Fibroblast of mammary gland (primary cell): ENCODE measurements at regions not wholly inside any gene's neighbourhood (a gene's known extent, or its start where the extent isn't known, plus 50 kb on each side); places are given as distances from the start of the nearest gene placed in this dataset.

Experiments
- DNase-seq: peaks from one replicate; pipeline ENCODE4 v3.0.0-alpha.2; 2010; ENCODE audit warnings: low read depth
- H3K4me3 ChIP-seq: 2 replicates; pipeline ENCODE4 v1.5.1; 2011; ENCODE audit warnings: low read depth, mild to moderate bottlenecking, low read length, moderate library complexity; ENCODE audit not compliant: control insufficient read depth
- TF ChIP-seq, protein P1 (sequence below): conservative IDR thresholded peaks from 2 replicates; pipeline ENCODE4 v1.5.1; 2011; ENCODE audit warnings: low read depth, low read length, inconsistent platforms; ENCODE audit not compliant: control insufficient read depth, insufficient read depth

- TF ChIP-seq, protein P1, sequence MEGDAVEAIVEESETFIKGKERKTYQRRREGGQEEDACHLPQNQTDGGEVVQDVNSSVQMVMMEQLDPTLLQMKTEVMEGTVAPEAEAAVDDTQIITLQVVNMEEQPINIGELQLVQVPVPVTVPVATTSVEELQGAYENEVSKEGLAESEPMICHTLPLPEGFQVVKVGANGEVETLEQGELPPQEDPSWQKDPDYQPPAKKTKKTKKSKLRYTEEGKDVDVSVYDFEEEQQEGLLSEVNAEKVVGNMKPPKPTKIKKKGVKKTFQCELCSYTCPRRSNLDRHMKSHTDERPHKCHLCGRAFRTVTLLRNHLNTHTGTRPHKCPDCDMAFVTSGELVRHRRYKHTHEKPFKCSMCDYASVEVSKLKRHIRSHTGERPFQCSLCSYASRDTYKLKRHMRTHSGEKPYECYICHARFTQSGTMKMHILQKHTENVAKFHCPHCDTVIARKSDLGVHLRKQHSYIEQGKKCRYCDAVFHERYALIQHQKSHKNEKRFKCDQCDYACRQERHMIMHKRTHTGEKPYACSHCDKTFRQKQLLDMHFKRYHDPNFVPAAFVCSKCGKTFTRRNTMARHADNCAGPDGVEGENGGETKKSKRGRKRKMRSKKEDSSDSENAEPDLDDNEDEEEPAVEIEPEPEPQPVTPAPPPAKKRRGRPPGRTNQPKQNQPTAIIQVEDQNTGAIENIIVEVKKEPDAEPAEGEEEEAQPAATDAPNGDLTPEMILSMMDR: no peak
- no peak for DNase-seq
- no peak overlapping the region for H3K4me3 ChIP-seq
Observed at GRCh38 chr4:56191534-56191933, 195.8 kb downstream of the AASDH start.

GRCh38 chr4:56187688-56188087 lies 199.6 kb downstream of the AASDH start:
- H3K4me3 ChIP-seq: no peak overlapping the region
- DNase-seq: no peak
- TF ChIP-seq, protein P1: no peak

- DNase-seq: no peak
- TF ChIP-seq, protein P1: no peak
- no peak overlapping the region for H3K4me3 ChIP-seq
Observed at GRCh38 chr4:56186808-56187523, 200.3 kb downstream of the AASDH start.

DNA sequence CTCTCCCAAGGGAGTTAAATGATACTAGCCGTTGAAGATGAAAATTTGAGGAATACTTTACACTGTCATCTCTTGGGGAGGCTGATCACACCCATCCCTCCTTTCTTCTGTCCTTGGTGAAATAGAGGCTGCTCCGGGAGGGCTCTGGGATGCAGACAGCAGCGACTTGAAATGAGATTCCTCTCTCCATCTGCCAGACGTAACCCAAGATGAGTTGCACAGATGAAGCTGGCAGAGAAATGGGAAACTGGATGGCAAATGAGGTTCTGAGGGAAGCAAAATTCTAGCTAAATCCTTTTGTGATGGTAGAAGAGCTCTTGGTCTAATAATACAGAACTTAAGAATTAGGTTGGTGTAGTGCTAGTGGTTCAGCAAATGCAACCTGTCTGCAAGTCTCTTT lies 201.4 kb downstream of the AASDH start:
- TF ChIP-seq, protein P1: no peak
- DNase-seq: no peak
- no peak overlapping the region for H3K4me3 ChIP-seq

DNA sequence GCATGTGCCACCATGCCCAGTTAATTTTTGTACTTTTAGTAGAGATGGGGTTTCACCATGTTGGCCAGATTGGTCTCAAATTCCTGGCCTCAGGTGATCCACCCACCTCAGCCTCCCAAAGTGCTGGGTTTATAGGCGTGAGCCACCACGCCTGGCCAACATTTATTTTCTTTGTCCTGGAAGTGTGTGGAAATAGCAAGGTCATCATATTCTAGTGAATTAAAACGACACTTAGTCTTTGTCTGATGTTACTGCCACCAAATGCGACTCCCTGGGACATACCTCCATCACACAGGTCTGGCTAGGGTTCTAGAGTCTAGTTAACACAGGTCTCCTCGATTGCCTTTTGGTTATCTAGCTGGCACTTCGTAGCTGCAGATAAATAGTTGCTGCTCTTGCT lies 203.1 kb downstream of the AASDH start:
- no peak overlapping the region for H3K4me3 ChIP-seq
- TF ChIP-seq, protein P1: no peak
- DNase-seq: no peak

GRCh38 chr4:56183344-56183959 lies 203.8 kb downstream of the AASDH start:
- TF ChIP-seq, protein P1: no peak
- H3K4me3 ChIP-seq: no peak overlapping the region
- DNase-seq: no peak
